Glutamatergic neuron (in vitro differentiated cells): ENCODE measurements at regions not wholly inside any gene's neighbourhood (a gene's known extent, or its start where the extent isn't known, plus 50 kb on each side); places are given as distances from the start of the nearest gene placed in this dataset.

Experiments used
- DNase-seq: peaks from one replicate; pipeline ENCODE4 v3.0.0; 2022
- H3K27ac Mint-ChIP-seq: one replicate; pipeline ENCODE4 v1.8.0; 2020; ENCODE audit warnings: mild to moderate bottlenecking, mixed read lengths, inconsistent platforms; ENCODE audit not compliant: unreplicated experiment
- H3K27me3 Mint-ChIP-seq: one replicate; pipeline ENCODE4 v1.8.0; 2020; ENCODE audit warnings: mild to moderate bottlenecking, moderate library complexity, mixed read lengths, inconsistent platforms; ENCODE audit not compliant: unreplicated experiment
- H3K36me3 Mint-ChIP-seq: one replicate; pipeline ENCODE4 v1.8.0; 2020; ENCODE audit warnings: mild to moderate bottlenecking, mixed read lengths, inconsistent platforms; ENCODE audit not compliant: unreplicated experiment
- H3K4me1 Mint-ChIP-seq: one replicate; pipeline ENCODE4 v1.8.0; 2020; ENCODE audit warnings: mild to moderate bottlenecking, low read depth, mixed read lengths, inconsistent platforms; ENCODE audit not compliant: unreplicated experiment
- H3K4me3 Mint-ChIP-seq: one replicate; pipeline ENCODE4 v1.8.0; 2020; ENCODE audit warnings: mild to moderate bottlenecking, mixed read lengths, inconsistent platforms; ENCODE audit not compliant: unreplicated experiment
- H3K9me3 Mint-ChIP-seq: one replicate; pipeline ENCODE4 v1.8.0; 2020; ENCODE audit warnings: mild to moderate bottlenecking, moderate library complexity, mixed read lengths, inconsistent platforms; ENCODE audit not compliant: unreplicated experiment
- CTCF ChIP-seq: fragments of 200-600 bp; sonication (generic); IDR thresholded peaks from one replicate; pipeline ENCODE4 v1.5.0; 2021; ENCODE audit not compliant: partially characterized antibody, unreplicated experiment

- H3K36me3 Mint-ChIP-seq: no peaks in the 10 kb centered on the region
- peak overlapping the region; percentile 89 for H3K27ac Mint-ChIP-seq
- peaks cover 12% of the 10 kb centered on the region for H3K4me1 Mint-ChIP-seq
- peak overlapping the region; percentile 26 for H3K4me3 Mint-ChIP-seq
- peaks cover 9% of the 10 kb centered on the region for H3K9me3 Mint-ChIP-seq
- TF ChIP-seq CTCF: no peak
- peaks cover 7% of the 10 kb centered on the region for H3K27me3 Mint-ChIP-seq
- peak; percentile 54 for DNase-seq
These were observed 213.1 kb upstream of the GAS1 start for GRCh38 chr9:87160148-87161102.

- no peak for DNase-seq
- H3K36me3 Mint-ChIP-seq: no peaks in the 10 kb centered on the region
These were observed 219.9 kb upstream of the GAS1 start for GRCh38 chr9:87167161-87167560.

GRCh38 chr9:87167582-87167981 is 220.3 kb upstream of the GAS1 start:
- H3K4me3 Mint-ChIP-seq: no peak overlapping the region
- H3K4me1 Mint-ChIP-seq: peaks cover 4% of the 10 kb centered on the region
- DNase-seq: no peak
- no peak for TF ChIP-seq CTCF
- no peak overlapping the region for H3K27ac Mint-ChIP-seq
- H3K36me3 Mint-ChIP-seq: no peaks in the 10 kb centered on the region
- peaks cover 4% of the 10 kb centered on the region for H3K9me3 Mint-ChIP-seq
- no peaks in the 10 kb centered on the region for H3K27me3 Mint-ChIP-seq

More at GRCh38 chr9:87167161-87167560, 219.9 kb upstream of the GAS1 start:
- no peaks in the 10 kb centered on the region for H3K27me3 Mint-ChIP-seq
- H3K4me1 Mint-ChIP-seq: peaks cover 4% of the 10 kb centered on the region
- TF ChIP-seq CTCF: no peak
- H3K9me3 Mint-ChIP-seq: peaks cover 4% of the 10 kb centered on the region
- no peak overlapping the region for H3K27ac Mint-ChIP-seq
- H3K4me3 Mint-ChIP-seq: no peak overlapping the region

- no peak for DNase-seq
- H3K27ac Mint-ChIP-seq: no peak overlapping the region
- peaks cover 7% of the 10 kb centered on the region for H3K36me3 Mint-ChIP-seq
- TF ChIP-seq CTCF: no peak
- H3K27me3 Mint-ChIP-seq: no peaks in the 10 kb centered on the region
- H3K4me3 Mint-ChIP-seq: no peak overlapping the region
- no peaks in the 10 kb centered on the region for H3K9me3 Mint-ChIP-seq
- no peaks in the 10 kb centered on the region for H3K4me1 Mint-ChIP-seq
These were observed 231.0 kb upstream of the GAS1 start for GRCh38 chr9:87178302-87178701.

- Mint-ChIP-seq H3K27ac (no peak overlapping the region), H3K27me3 (no peaks in the 10 kb centered on the region), H3K4me3 (no peak overlapping the region), H3K36me3 (peaks cover 7% of the 10 kb centered on the region), H3K4me1 (no peaks in the 10 kb centered on the region), H3K9me3 (no peaks in the 10 kb centered on the region)
- TF ChIP-seq CTCF: no peak
- no peak for DNase-seq
These were observed 232.4 kb upstream of the GAS1 start for GRCh38 chr9:87179553-87180340.
